Upper lobe of left lung (tissue), 4 donors: ENCODE measurements at regions not wholly inside any gene's neighbourhood (a gene's known extent, or its start where the extent isn't known, plus 50 kb on each side); places are given as distances from the start of the nearest gene placed in this dataset.

Source experiments
- CTCF ChIP-seq, 6 experiments: fragments of 450-650 bp in 4 of 6; fragments of 200-600 bp in 2 of 6; sonication (generic) in 2 of 6; IDR thresholded peaks; one replicate each; pipeline ENCODE4 v1.5.1; 2016 to 2019; ENCODE audit warnings: antibody characterized with exemption in 6 of 6
- POLR2A ChIP-seq, 4 donors: fragments of 450-650 bp; IDR thresholded peaks; one replicate each; pipeline ENCODE4 v1.5.1; 2016 to 2017; ENCODE audit warnings: antibody characterized with exemption in 4 of 4, mild to moderate bottlenecking in 2 of 4
- POLR2AphosphoS5 ChIP-seq, 2 donors: sonication (generic); formaldehyde crosslinking; IDR thresholded peaks; one replicate each; pipeline ENCODE4 v1.5.1; 2017; ENCODE audit warnings: antibody characterized with exemption in 2 of 2

GRCh38 chr2:78973630-78974029 lies 51.9 kb upstream of the REG3G start:
- no peak for TF ChIP-seq CTCF (IDR thresholded peaks at IDR 0.05)
- no peak for TF ChIP-seq POLR2AphosphoS5 (IDR thresholded peaks at IDR 0.05)
- TF ChIP-seq POLR2A (IDR thresholded peaks at IDR 0.05) = no peak
